ENCODE measurements at regions not wholly inside any gene's neighbourhood (a gene's known extent, or its start where the extent isn't known, plus 50 kb on each side); places are given as distances from the start of the nearest gene placed in this dataset.

GRCh38 chr4:151471728-151472127 lies 62.8 kb downstream of the FHIP1A start:
- TF ChIP-seq CTCF (IDR thresholded peaks at IDR 0.05; ENCODE audit: low read length), result no peak
- TF ChIP-seq EZH2 (IDR thresholded peaks at IDR 0.05; ENCODE audit: borderline replicate concordance, low read length), result no peak
